ENCODE measurements at regions not wholly inside any gene's neighbourhood (a gene's known extent, or its start where the extent isn't known, plus 50 kb on each side); places are given as distances from the start of the nearest gene placed in this dataset.

DNA sequence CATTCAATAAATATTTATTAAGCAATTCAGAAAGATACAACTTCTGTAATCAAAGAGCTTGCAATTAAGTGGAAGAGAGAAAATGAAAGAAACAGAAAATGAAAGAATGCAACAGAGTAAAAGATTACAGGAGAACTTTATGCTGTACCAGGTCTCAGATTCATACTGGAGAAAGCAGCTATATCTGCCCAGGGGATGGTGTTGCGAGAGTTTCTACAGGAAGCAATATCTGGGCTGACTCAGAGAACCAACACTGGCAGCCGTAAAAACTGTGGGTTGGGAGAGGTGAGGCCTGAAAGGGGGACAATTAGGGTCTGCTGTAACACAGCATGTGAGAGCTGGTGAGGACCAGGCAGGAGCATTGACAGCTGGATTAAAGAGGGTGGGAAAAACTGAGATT is 256.7 kb upstream of the TCF21 start:
- no peak for DNase-seq

- no peak for DNase-seq
Observed at GRCh38 chr6:133632906-133633305, 256.0 kb upstream of the TCF21 start.

DNA sequence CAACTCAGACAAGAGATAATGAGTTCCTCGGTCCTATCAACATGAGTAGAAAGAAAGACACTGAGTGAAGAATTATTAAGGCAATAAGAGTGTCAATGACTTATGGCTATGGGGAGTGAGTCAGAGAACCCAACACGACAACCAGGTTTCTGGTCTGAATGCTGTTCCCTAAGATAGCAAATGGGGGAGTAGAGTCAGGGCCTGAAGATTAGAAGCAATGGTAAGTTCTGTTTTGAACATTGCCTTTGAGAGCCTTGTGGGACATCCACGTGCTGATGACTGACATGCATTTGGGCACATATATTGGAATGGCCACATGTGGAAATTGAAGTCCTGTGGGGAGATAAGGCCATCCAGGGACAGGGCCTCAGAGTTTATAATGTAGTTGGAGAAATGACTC is 254.4 kb upstream of the TCF21 start:
- no peak for DNase-seq

GRCh38 chr6:133635447-133635846 is 253.5 kb upstream of the TCF21 start:
- DNase-seq = no peak

- no peak for DNase-seq
Observed at GRCh38 chr6:133637436-133637835, 251.5 kb upstream of the TCF21 start.

- no peak for DNase-seq
Observed at GRCh38 chr6:133637874-133638273, 251.0 kb upstream of the TCF21 start.

DNA sequence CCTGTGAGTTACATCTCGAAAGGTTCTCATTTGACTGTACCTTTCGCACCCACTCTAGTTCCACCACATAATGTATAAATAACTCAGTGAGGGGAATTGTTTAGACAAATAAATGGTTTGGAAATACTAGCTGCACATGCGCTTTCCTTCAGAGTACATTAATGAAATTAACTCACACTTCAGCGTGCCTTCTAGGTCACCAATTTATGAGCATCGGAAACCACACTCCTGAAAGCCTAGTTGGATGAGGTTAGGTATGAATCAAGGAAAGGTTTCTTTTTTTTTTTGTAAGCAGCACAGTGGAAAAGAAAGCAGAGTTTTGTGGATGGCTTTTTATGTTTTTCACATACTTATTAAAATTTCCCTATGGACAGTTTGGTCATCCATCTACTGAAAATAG is 247.8 kb upstream of the TCF21 start:
- no peak for DNase-seq

GRCh38 chr6:133644548-133644891 is 244.4 kb upstream of the TCF21 start:
- no peak for DNase-seq

DNA sequence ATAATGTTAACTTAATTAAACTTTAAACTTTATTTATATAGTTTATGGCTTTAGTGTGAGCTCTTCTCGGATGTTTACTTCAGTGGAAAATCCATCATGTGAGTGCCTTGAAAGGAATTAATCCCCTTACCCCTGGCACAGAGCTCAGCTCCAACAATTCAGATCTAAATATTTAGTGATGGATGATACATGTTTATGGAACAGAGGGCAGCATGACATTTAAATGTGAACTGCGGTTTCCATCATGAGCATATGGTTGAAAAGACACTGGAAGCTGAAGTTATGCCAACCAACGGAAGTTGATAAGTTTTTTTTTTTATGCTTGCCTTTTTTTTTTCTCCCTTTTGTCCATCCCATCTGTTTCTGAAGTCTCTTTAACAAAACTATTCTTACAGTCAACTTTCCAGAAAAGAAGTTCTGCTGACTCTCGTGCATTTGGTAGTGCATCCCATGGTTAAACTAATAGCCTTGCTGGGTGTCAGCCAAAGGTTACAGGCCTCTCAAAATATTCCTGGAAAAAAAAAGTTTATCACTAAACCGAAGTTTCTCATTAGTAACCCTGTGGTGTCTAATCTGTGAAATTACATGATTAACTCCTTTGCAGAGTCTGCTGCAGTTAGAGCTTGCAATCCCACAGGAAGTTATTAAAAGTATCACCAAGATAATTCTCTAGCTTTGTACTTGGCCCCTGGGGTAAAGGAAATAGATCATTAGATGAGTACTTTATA is 243.9 kb upstream of the TCF21 start:
- DNase-seq = no peak

- DNase-seq = no peak
Observed at GRCh38 chr6:133645966-133646740, 242.8 kb upstream of the TCF21 start.

DNA sequence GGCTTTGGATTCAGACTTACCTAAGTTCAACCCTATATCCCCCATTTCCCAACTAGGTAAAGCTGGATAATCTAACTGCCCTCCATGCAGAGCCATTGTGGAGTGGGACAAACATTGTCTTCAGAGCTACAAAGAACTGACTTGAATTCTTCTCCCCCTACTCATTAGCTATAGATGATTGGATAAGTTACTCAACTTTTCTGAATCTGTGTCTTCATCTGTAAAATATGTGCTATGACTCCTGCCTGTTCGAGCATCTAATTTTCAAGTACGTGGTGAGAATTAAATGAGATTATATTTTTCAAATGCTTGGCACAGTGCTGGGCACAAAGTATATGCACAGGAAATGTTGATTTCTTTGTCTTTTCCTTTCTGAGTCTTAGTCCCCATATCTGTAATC is 240.3 kb upstream of the TCF21 start:
- DNase-seq = no peak

GRCh38 chr6:133671376-133671775 is 217.5 kb upstream of the TCF21 start:
- no peak for DNase-seq

DNA sequence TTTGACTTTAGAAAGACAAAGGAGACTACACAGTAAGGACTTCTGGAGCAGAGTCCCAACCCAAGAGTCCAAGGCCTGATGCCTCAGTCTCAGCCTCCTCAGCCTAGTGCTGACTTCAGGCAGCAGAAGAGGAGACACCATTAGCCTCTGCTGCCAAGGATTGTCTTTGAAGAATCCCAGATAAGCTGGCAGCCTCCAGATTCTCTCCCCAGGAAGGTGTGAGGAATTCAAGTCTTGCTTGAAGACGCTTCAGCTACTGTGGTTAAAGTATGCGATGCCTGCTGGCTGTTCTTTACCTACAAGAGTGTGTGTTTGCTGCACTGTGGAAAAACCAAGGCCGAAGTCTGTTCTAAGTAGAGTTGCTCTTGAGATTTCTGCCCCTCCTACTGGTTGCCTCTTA is 215.9 kb upstream of the TCF21 start:
- DNase-seq = no peak

- DNase-seq = no peak
Observed at GRCh38 chr6:133674661-133675060, 214.3 kb upstream of the TCF21 start.

GRCh38 chr6:133680994-133681393 is 207.9 kb upstream of the TCF21 start:
- DNase-seq = no peak

DNA sequence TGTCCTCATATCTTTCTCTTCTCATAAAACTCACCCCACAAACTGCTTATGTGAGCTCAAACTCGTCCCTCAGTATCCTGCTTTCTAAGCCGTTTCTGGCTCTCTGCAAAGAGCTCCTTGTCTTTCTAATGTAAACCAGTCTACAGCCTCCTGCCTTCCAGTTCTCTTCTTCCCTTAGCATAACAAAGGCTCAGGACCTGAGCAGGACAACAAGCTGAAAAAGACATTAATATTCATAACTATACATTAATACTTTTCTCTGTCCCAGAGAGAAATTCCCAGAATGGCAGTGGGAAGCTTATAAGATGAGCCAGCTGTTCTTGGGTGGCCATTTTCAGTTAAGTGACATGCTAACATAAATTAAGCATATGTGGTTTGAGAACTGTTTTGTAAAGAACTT is 207.0 kb upstream of the TCF21 start:
- DNase-seq = no peak

- no peak for DNase-seq
Observed at GRCh38 chr6:133682506-133683307, 206.2 kb upstream of the TCF21 start.

GRCh38 chr6:133683308-133683580 is 205.7 kb upstream of the TCF21 start:
- no peak for DNase-seq

DNA sequence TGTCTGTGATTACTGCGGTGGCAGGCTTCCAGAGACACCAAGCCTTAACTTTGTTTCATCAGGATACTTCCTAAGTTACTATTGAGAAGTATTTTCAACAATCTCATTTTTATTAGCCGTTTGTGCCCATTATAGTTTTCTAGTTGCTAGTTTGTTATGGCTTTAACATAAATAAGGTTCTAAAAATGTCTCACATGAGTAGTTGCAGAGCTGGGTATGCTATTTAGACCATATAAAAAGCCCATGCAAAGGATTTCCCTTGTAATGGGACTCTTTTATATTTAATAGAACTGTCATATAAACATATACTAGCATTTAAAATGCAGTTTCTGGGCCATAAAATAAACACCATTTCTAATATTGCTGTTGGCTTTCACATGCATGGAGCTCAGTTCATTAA is 205.3 kb upstream of the TCF21 start:
- DNase-seq = no peak

DNA sequence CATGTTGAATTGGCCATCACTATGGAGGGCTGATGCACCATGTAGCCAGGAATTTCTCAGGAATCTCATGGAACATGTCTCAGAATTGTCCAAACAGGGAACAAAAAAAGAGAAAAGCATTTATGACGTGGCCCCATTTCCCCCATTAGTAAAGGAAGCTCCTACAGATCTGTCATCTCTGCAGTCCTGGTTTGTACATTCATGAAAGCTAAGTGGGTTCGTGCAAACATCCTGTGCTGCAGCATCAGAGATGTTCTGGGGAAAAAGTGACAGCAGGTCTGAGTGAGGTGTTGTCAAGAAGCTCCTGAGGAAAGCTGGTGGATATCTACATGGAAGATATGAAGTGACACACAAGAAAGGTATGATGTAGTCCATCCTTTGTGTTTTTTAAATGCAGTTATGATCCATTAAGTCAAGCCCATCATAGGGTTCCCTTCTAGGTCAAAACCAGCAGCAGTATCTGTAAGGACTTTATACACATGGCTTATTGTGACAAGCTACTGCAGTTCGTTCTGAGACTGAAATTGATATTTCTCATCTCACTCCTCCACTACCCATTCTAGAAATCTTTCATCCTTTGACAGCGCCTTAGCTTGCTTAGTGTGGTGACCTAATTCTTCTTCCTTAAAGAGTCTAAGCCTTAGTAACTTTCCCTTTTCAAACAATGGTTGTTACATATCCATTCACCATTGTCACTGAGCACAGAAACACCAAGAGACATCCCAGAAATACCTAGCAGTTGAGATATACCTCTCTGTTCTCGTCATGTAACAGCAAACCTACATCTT is 200.0 kb upstream of the TCF21 start:
- no peak for DNase-seq

GRCh38 chr6:133689863-133690262 is 199.1 kb upstream of the TCF21 start:
- no peak for DNase-seq

GRCh38 chr6:133693565-133693964 is 195.3 kb upstream of the TCF21 start:
- no peak for DNase-seq

DNA sequence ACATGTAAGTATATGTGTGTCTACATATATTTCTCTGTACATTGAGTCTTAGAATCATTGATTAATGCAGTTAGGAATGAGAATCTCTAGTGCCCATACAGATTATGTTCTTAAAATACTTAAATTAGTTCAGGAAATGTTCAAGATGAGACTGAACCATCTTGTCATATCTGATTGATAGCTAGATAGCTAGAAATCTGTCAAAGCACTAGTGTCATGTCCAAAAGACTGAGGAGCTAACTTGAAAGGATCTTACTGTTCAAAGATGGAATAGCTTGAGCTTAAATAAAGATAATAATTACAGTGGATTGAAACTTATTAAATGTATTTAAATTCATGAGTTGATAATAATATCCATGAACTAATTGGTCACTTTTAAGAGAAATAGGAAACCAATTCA is 191.7 kb upstream of the TCF21 start:
- DNase-seq = no peak

All from hematopoietic multipotent progenitor cell treated with erythropoietin and hydrocortisone succinate and interleukin-3 and kit ligand, for 4 days (in vitro differentiated cells).